SK-MEL-5 (cell line): ENCODE measurements at regions not wholly inside any gene's neighbourhood (a gene's known extent, or its start where the extent isn't known, plus 50 kb on each side); places are given as distances from the start of the nearest gene placed in this dataset.
A peak's percentile ranks its signal among the peaks of the same experiment; 100 is the strongest.

ENCODE experiments used
- DNase-seq: peaks from one replicate; pipeline ENCODE4 v3.0.0-alpha.2; 2016; ENCODE audit warnings: low read depth, low spot score
- in situ Hi-C: cut with HindIII; loops from 2 replicates; pipeline ENCODE4 v1.10.0; 2016; ENCODE audit warnings: low sequenced_read_pairs, high pct_unique_total_duplicates, low pct_unique_long_range_greater_than_20kb

- no peak for DNase-seq
- in situ Hi-C loops = no loop called here
These were observed 230.4 kb downstream of the NECTIN3 start for GRCh38 chr3:111302063-111302462.

DNA sequence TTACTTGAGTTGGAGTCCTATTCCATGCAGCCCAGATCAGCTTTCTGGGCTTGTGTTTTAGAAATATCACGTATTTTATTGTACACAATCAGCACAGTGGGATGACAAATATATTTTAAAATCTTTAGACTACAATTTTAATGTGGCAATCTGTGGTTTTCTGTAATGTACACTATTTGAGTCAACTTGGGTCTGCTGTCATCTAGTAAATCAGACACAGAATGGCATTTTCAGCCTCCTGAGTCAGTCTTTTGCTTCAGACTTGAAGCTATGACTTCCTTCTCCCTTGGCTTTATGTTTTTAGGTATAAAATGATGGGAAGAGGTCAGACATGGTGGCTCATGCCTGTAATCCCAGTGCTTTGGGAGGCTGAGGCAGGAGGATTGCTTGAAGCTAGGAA is 232.1 kb downstream of the NECTIN3 start:
- DNase-seq = no peak
- in situ Hi-C loops = no loop called here

DNA sequence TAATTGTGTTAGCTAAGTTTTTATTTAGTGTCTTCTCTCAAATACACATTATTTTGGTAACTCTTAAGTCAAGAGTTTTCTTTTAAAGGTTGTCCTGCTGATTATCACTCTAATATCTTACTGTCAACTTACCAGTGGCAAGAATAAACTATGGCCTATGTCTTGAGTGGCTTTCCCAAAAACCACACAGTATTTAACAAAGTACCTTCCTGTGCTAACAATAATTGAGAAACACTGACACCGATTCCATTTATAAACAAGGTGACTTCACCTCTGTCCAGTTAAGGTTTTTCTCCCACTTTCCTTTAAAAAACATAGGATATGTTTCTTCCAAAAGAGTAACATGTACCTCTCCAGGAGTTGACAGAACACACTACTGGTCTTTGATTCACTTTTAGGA is 234.3 kb upstream of the CD96 start:
- DNase-seq = no peak
- in situ Hi-C loops = no loop called here

GRCh38 chr3:111311126-111311525 is 230.9 kb upstream of the CD96 start:
- DNase-seq = no peak
- in situ Hi-C loops = no loop called here

GRCh38 chr3:111311709-111312235 is 230.2 kb upstream of the CD96 start:
- in situ Hi-C loops = no loop called here
- no peak for DNase-seq

DNA sequence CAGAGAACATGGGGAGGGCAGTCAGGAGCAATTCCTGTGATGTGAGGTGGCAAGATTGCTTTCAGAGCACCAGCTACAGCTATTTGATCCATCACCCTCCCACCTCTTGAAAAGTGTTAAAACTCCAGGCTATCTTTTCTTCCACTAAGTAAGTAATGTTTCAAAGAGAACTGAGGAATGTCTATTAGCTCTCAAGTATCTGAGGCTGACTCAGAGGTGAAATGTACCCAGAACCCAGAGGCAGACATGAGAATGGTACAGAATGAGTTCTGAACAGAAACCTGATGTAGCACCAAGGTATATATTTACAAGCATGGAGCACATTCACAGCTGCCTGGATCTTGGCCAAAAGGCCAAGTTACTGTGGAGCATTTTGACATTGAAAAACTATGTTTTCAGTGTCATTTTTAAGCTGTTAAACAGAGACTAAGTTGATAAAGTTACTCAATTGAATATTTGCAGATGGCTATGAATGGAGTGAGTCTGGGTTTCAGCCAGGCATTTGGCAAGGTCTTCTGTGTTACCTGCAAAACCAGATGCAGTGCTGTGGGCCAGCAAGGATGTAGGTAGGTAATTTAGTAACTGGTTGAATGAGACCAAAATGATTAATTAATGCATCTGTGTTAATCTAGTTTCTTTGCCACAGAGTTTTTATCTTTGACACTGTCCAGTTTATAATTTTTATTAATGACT is 227.7 kb upstream of the CD96 start:
- in situ Hi-C loops = no loop called here
- DNase-seq = no peak

- DNase-seq = no peak
- in situ Hi-C loops = no loop called here
These were observed 227.1 kb upstream of the CD96 start for GRCh38 chr3:111314898-111315297.

- DNase-seq = no peak
- in situ Hi-C loops = no loop called here
These were observed 225.9 kb upstream of the CD96 start for GRCh38 chr3:111315930-111316587.

DNA sequence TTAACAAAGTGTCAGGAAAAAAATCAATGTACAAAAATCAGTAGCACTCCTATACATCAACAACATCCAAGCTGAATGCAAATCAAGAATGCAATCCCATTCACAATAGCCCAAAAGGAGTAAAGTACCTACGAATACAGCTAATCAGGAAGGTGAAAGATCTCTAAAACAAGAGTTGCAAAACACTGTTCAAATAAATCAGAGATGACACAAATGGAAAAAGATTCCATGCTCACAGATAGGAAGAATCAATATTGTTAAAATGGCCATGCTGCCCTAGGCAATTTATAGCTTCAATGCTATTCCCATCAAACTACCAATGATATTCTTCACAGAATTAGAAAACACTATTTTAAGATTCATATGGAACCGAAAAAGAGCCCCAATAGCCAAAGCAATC is 223.7 kb upstream of the CD96 start:
- no peak for DNase-seq
- in situ Hi-C loops = no loop called here

DNA sequence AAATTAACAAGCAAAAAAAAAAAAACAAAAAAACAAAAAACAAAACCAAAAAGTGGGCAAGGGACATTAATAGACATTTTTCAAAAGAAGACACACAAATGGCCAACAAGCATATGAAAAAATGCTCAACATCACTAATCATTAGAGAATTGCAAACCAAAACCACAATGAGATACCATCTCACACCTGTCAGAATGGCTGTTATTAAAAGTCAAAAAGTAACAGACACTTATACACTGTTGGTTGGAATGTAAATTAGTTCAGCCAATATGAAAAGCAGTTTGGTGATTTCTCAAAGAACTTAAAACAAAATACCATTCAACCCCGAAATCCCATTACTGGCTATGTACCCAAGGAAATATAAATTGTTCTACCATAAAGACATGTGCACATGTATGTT is 222.4 kb upstream of the CD96 start:
- DNase-seq = no peak
- in situ Hi-C loops = no loop called here

DNA sequence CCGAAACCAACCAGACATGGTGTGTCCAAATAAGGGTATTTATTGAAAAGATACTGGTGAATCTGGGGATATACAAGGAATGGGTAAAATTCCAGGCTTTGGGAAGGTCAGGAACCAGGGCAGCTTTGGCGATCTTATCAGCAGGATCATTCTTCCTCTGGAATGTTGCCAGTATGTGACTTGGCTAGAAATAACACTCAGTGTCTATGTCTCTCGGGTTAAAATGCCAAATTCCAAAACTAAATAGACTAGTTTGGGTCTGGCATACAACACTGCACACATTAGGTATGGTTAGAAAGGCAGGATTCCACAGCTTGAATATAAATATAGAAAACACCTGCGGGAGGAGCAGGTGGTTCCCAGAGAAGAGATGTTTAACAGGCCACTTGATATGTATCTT is 220.2 kb upstream of the CD96 start:
- in situ Hi-C loops = no loop called here
- peak; percentile 17 for DNase-seq

- no peak for DNase-seq
- in situ Hi-C loops = no loop called here
These were observed 219.0 kb upstream of the CD96 start for GRCh38 chr3:111323019-111323418.

DNA sequence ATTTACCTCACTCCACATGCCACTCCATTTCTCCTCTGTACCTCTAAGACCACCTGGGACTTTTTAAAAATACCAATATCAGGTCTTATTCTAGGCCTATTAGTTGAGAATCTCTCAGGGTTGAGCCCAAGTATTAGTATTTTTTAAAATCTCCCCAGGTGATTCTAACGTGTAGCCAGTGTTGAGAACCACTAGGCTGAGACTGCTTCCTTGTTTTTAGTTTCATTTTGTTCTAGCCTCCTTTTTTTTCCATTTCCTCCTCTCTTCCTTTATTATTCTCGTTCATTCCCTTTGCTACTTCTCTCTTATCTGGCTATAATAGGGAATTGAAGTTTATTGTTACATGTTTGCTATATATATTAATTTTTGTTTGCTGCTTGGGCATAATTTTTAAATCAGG is 217.8 kb upstream of the CD96 start:
- in situ Hi-C loops = no loop called here
- no peak for DNase-seq

GRCh38 chr3:111324645-111325044 is 217.4 kb upstream of the CD96 start:
- DNase-seq = no peak

DNA sequence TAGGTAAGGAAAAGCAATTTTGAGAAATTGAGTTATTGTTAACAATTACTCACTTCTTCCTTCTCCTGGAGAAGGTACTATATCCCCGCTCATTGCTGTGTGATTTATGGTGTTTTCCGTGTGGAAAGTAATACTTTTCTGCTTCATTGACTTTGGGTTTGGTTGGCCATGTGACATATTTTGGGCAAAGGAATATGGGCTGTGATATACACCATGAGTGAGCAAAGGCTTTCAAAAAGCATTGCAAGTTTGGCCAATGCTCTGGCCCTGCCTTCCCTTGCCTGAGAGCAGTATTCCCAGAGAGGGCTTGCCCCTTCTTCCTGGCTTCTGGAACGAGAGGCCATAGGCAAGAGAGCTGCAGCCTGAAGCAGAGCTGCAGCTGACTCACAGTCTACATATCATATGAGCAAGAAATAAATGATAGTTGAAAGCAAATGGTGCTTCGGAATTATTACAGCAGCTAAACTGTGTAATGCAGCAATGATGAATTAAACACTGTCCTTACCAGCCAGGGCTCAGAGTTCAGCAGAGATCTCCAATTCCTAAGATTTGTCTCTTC is 216.8 kb upstream of the CD96 start:
- in situ Hi-C loops = no loop called here
- DNase-seq = no peak

More at GRCh38 chr3:111324645-111325044, 217.4 kb upstream of the CD96 start:
- in situ Hi-C loops = no loop called here

DNA sequence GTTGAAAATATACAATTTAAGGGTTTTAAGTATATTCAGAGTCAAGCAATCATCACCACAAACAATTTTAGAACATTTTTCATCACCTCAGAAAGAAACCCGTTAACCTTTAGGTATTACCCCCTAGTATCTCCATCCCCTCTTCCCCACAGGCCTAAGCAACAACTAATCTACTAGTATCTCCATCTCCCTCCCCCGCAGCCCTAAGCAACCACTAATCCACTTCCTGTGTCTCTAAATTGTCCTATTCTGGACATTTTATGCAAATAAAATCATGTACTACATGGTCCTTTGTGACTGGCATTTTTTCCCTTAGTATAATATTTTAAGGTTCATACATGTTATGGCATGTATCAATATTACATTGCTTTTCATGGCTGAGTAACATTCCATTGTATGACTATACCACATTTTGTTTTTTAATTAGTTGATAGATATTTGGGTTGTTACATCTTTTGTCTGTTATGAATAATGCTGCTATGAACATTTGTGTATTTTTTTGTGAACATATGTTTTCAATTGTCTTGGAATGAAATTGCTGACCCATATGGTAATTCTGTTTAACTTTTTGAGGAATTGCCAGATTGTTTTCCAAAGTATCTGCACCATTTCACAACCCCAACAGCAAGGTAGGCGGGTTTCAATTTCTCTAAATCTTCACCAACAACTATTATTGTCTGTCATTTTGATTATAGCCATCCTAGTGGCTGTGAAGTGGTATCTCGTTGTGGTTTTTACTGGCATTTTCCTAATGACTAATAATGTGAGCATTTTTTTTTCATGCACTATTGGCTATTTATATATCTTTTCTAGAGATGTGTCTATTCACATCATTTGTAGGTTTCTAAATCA is 215.6 kb upstream of the CD96 start:
- no peak for DNase-seq
- in situ Hi-C loops = no loop called here

DNA sequence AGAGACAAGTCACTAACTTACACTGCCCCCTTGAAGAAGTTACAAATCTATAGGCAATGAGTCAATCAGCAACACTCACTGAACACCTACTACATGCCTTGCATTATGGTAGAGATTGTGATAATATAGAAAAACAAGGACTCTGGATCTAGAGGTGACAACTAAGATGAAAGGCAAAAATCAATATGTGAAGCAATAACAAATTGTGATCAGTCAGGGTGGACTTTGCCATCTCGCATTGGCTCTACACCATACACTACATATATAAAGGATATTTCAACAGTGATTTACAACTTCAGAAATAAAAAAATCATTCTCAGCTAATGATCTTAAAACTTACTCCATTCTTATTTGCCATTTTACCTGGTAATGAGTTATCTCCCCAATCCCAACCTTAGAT is 210.7 kb upstream of the CD96 start:
- no peak for DNase-seq
- in situ Hi-C loops = no loop called here

GRCh38 chr3:111331912-111332311 is 210.1 kb upstream of the CD96 start:
- in situ Hi-C loops = no loop called here
- DNase-seq = no peak
